Endothelial cell of umbilical vein (primary cell): ENCODE measurements at regions not wholly inside any gene's neighbourhood (a gene's known extent, or its start where the extent isn't known, plus 50 kb on each side); places are given as distances from the start of the nearest gene placed in this dataset.

Source experiments
- BruUV-seq: library from RNA; stranded (reverse); fragments of 400-500 nt; replicated peaks from 2 replicates; lab custom pipeline; 2021; lab: Mats Ljungman, UMichigan
- CTCF ChIA-PET: fragments of 300-600, 350-600 bp; sonication (Branson Sonifier 250); formaldehyde crosslinking; loops from one replicate; lab custom pipeline; 2021; ENCODE audit warnings: antibody characterized with exemption, inconsistent platforms; lab: Charles Lee
- POLR2A ChIA-PET: fragments of 300-600, 350-600 bp; sonication (Branson Sonifier 250); formaldehyde crosslinking; loops from one replicate; lab custom pipeline; 2021; ENCODE audit warnings: antibody characterized with exemption, inconsistent platforms; lab: Charles Lee
- DNase-seq: peaks from one replicate; pipeline ENCODE4 v3.0.0-alpha.2; 2011; ENCODE audit warnings: low read depth, low spot score
- FAIRE-seq: peaks from 2 replicates; lab custom pipeline; 2011; peaks lifted over from hg19 to GRCh38; lab: Jason Lieb, UNC
- H2AFZ ChIP-seq: 2 replicates; pipeline ENCODE4 v1.6.0; 2012; ENCODE audit warnings: low read depth, low read length, control low read depth, inconsistent platforms
- H3K27ac ChIP-seq: 2 replicates; pipeline ENCODE4 v1.5.1; 2011; ENCODE audit warnings: low read depth, mild to moderate bottlenecking, control low read depth, low read length, moderate library complexity; ENCODE audit not compliant: insufficient read depth
- H3K27me3 ChIP-seq, 2 experiments: 2 replicates each; pipeline versions ENCODE4 v1.6.0 to v1.6.1; 2011; ENCODE audit warnings: low read length in 2 of 2, mixed read lengths in 1 of 2; ENCODE audit not compliant: control insufficient read depth in 2 of 2, insufficient read depth in 2 of 2
- H3K36me3 ChIP-seq, 2 experiments: 2 replicates in 1 of 2; 3 replicates in 1 of 2; pipeline ENCODE4 v1.5.1; 2011; ENCODE audit warnings: low read length in 2 of 2, mild to moderate bottlenecking in 1 of 2, moderate library complexity in 1 of 2; ENCODE audit not compliant: control insufficient read depth in 2 of 2, insufficient read depth in 2 of 2; ENCODE audit errors: extremely low read depth in 1 of 2
- H3K4me1 ChIP-seq: 3 replicates; pipeline ENCODE4 v1.5.1; 2011; ENCODE audit warnings: mild to moderate bottlenecking, low read length; ENCODE audit not compliant: control insufficient read depth, insufficient read depth; ENCODE audit errors: extremely low read depth
- H3K4me2 ChIP-seq: 2 replicates; pipeline ENCODE4 v1.6.1; 2011; ENCODE audit warnings: low read length, control low read depth, mixed read lengths; ENCODE audit not compliant: insufficient read depth
- H3K4me3 ChIP-seq, 3 experiments: fragments of 200-600 bp in 1 of 3; sonication (generic), shearing (Covaris generic) in 1 of 3; replicated peaks in 1 of 3; 2 replicates each; pipeline ENCODE4 v1.5.1; 2011 to 2016; ENCODE audit warnings: control low read depth in 3 of 3, low read length in 3 of 3, mild to moderate bottlenecking in 2 of 3, inconsistent platforms in 1 of 3, low read depth in 1 of 3, moderate library complexity in 1 of 3; ENCODE audit not compliant: insufficient read depth in 1 of 3
- H3K79me2 ChIP-seq: 2 replicates; pipeline ENCODE4 v1.6.0; 2012; ENCODE audit warnings: low read length, inconsistent platforms; ENCODE audit not compliant: control insufficient read depth, insufficient read depth
- H3K9ac ChIP-seq: replicated peaks from 2 replicates; pipeline ENCODE3; 2011; ENCODE audit warnings: low read length, control low read depth; ENCODE audit not compliant: insufficient read depth; ENCODE audit errors: extremely low read depth
- H3K9me1 ChIP-seq: replicated peaks from 3 replicates; pipeline ENCODE4 v1.6.0; 2011; ENCODE audit warnings: mild to moderate bottlenecking, low read length; ENCODE audit not compliant: control insufficient read depth, insufficient read depth; ENCODE audit errors: extremely low read depth
- H3K9me3 ChIP-seq: replicated peaks from 2 replicates; pipeline ENCODE4 v1.5.1; 2012; ENCODE audit warnings: low read length, inconsistent platforms; ENCODE audit not compliant: control insufficient read depth, insufficient read depth
- H4K20me1 ChIP-seq: replicated peaks from 2 replicates; pipeline ENCODE3; 2011; ENCODE audit warnings: mild to moderate bottlenecking, low read length; ENCODE audit not compliant: control insufficient read depth, insufficient read depth; ENCODE audit errors: extremely low read depth
- CTCF ChIP-seq, 2 donors: IDR thresholded peaks; 1 replicate in 1 of 2; 2 replicates in 1 of 2; pipeline ENCODE4 v1.5.1; 2011; ENCODE audit warnings: low read length in 2 of 2, mild to moderate bottlenecking in 2 of 2, moderate library complexity in 2 of 2, control low read depth in 1 of 2, inconsistent platforms in 1 of 2, low read depth in 1 of 2; ENCODE audit not compliant: insufficient read depth in 1 of 2; ENCODE audit errors: extremely low read depth in 1 of 2
- EZH2 ChIP-seq: IDR thresholded peaks from 2 replicates; pipeline ENCODE4 v1.6.1; 2012; ENCODE audit warnings: borderline replicate concordance, low read depth, mild to moderate bottlenecking, moderate library complexity, low read length, inconsistent platforms; ENCODE audit not compliant: severe bottlenecking
- FOS ChIP-seq: IDR thresholded peaks from 2 replicates; pipeline ENCODE4 v1.6.1; 2011; ENCODE audit warnings: mild to moderate bottlenecking, low read length, moderate library complexity, borderline replicate concordance; ENCODE audit not compliant: insufficient read depth
- GATA2 ChIP-seq: IDR thresholded peaks from 2 replicates; pipeline ENCODE4 v1.7.0; 2011; ENCODE audit warnings: low read depth, mild to moderate bottlenecking, moderate library complexity, mixed read lengths, low read length; ENCODE audit not compliant: insufficient read length, insufficient read depth
- JUN ChIP-seq: IDR thresholded peaks from 2 replicates; pipeline ENCODE4 v1.6.1; 2011; ENCODE audit warnings: borderline replicate concordance, low read depth; ENCODE audit not compliant: insufficient read length, insufficient read depth
- MAX ChIP-seq: IDR thresholded peaks from 2 replicates; pipeline ENCODE4 v1.6.1; 2011; ENCODE audit not compliant: insufficient read depth, insufficient read length
- MYC ChIP-seq: IDR thresholded peaks from one replicate; pipeline ENCODE4 v1.6.1; 2011; ENCODE audit warnings: mild to moderate bottlenecking, low read depth, low read length
- POLR2A ChIP-seq: IDR thresholded peaks from 2 replicates; pipeline ENCODE4 v1.6.1; 2012; ENCODE audit warnings: low read depth, mild to moderate bottlenecking, control low read depth, low read length
- POLR2AphosphoS5 ChIP-seq: IDR thresholded peaks from 2 replicates; pipeline ENCODE4 v1.6.1; 2012; ENCODE audit warnings: low read depth, mild to moderate bottlenecking, control low read depth, low read length, moderate library complexity; ENCODE audit not compliant: insufficient read depth
- dilution Hi-C: fragments of 300-500 bp; cut with MboI; formaldehyde crosslinking; loops from one replicate; pipeline ENCODE4 v1.15.0; 2019; ENCODE audit warnings: low sequenced_read_pairs; ENCODE audit not compliant: extremely low pct_ligation_motif_present
- intact Hi-C: fragments of 100-400 bp; cut with micrococcal nuclease; formaldehyde crosslinking; loops from one replicate; pipeline ENCODE4 v1.10.0; 2022

- Histone ChIP-seq H2AFZ (no peak overlapping the region), H4K20me1 (no peaks in the 10 kb centered on the region), H3K4me3 (no peak overlapping the region), H3K27ac (no peak overlapping the region), H3K9ac (no peak overlapping the region), H3K4me1 (no peaks in the 10 kb centered on the region), H3K9me1 (no peaks in the 10 kb centered on the region), H3K27me3 (no peaks in the 10 kb centered on the region), H3K79me2 (no peaks in the 10 kb centered on the region), H3K9me3 (peaks cover 3% of the 10 kb centered on the region), H3K36me3 (no peaks in the 10 kb centered on the region), H3K4me2 (no peak overlapping the region)
- POLR2A ChIA-PET: no interaction called here
- DNase-seq: no peak
- FAIRE-seq: no peak
- CTCF ChIA-PET: no interaction called here
- BruUV-seq: no TSS peak
- intact Hi-C loops: no loop called here
- dilution Hi-C loops: no loop called here
- TF ChIP-seq MAX (no peak), POLR2AphosphoS5 (no peak), EZH2 (no peak), CTCF (IDR thresholded peaks at IDR 0.05; ENCODE audit: extremely low read depth in 1 of 2, insufficient read depth in 1 of 2, low read depth in 1 of 2, low read length in 2 of 2) (no peak), FOS (no peak), GATA2 (no peak), POLR2A (no peak), MYC (no peak), JUN (no peak)
Measured at GRCh38 chr19:30309176-30309575, 63.0 kb upstream of the ZNF536 start.
